Activated gamma-delta T cell treated with anti-CD3 and anti-CD28 coated beads, Interleukin-2, amount 50 U/mL, for 16 hours (primary cell): ENCODE measurements at regions not wholly inside any gene's neighbourhood (a gene's known extent, or its start where the extent isn't known, plus 50 kb on each side); places are given as distances from the start of the nearest gene placed in this dataset.
"Not testable (repeated sequence)": the region's sequence is repeated elsewhere in the genome, so short reads cannot be mapped to it uniquely, and the experiment has no call there.

Source experiments
- DNase-seq: peaks from one replicate; pipeline ENCODE4 v3.0.0-alpha.2; 2020; ENCODE audit warnings: low read depth

- DNase-seq, result not testable (repeated sequence)
Observed at GRCh38 chr14:37786114-37786625, 190.7 kb downstream of the TTC6 start.

GRCh38 chr14:37787879-37788494 lies 192.6 kb downstream of the TTC6 start:
- DNase-seq, result no peak

- no peak for DNase-seq
Observed at GRCh38 chr14:37791384-37792036, 196.1 kb downstream of the TTC6 start.

- no peak for DNase-seq
Observed at GRCh38 chr14:37792124-37792523, 196.7 kb downstream of the TTC6 start.

DNA sequence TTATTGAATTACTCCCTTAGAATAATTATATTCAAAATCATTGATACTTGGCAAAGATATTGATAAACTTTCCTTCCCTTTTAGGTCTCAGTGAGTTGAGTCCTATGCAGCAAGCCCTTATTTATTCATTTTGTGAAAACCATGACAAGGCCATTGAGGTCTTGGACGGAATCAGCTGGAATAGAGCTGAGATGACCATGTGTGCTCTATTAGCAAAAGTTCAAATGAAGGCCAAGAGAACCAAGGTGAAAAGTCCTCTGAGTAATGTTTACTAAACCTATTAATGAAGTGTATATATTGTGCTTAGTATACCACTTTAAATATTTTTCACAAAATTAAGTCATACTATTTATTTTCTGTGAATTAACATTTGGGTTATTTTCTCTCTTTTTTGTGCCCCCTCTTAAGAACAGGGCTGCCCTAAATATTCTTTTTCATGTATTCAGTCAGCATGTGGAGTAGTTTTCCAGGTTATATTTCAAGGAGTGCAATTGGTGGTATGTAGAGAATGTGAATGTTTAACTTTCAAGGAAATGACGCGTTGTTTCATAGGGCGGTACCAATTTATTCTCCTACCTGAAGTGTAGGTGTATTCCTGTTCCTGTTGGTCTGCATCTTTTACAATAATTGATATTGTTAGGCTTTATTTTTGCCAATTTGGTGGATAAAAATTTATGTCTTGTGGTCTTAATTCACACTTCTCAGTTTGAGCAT lies 201.4 kb downstream of the TTC6 start:
- DNase-seq, result no peak

DNA sequence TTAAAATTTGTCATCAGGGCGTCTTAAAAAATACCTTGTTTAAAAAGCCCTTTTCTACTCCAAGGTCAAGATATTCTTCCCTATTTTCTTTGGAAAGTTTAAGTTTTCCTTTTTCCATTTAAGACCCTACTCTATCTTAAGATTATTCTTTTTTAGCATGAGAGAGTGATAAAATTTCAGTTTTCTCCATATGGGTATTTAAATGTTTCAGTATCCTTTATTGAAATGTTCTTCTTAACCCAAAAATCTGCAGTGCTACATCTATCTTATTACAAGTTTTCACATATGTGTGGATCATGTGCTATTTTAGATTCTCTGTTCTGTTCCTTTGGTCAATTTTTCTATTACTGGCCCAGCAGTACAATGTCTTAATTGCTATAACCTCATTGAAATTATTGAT lies 202.2 kb downstream of the TTC6 start:
- no peak for DNase-seq

- no peak for DNase-seq
Observed at GRCh38 chr14:37807722-37808121, 212.3 kb downstream of the TTC6 start.

DNA sequence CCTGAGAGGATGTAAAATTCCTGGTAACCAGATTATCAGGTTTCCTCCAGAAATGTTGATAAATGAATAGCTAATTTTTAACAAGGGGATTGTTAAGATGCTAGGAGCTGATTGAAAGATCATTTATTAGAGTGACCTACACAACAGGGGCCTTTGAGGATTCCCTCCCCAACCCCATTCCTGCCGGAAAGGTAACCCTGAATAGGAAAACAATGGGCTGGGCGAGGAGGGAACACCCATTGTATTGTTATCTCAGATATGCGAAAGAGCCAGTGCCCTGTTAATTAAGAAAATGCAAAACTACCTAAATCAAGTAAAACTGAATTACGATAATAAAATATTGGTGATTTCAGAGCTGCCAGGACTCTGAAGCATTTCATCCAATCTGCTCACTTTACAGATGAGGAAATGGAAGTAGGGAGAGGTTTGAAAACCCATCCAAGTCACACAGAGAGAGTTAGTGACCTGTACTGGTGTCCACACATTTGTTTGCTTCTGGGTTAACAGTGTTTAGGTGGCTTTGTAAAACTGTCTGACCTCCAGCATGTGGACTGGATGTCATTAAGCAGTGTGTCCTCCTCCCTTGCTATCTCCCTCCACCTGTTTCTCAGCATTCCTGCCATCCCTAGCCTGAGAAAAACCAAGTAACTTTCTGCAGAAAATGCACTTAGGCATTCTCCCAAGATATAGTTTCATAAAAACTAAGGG lies 214.8 kb downstream of the TTC6 start:
- DNase-seq, result no peak

- DNase-seq, result no peak
Observed at GRCh38 chr14:37813732-37814131, 218.3 kb downstream of the TTC6 start.

DNA sequence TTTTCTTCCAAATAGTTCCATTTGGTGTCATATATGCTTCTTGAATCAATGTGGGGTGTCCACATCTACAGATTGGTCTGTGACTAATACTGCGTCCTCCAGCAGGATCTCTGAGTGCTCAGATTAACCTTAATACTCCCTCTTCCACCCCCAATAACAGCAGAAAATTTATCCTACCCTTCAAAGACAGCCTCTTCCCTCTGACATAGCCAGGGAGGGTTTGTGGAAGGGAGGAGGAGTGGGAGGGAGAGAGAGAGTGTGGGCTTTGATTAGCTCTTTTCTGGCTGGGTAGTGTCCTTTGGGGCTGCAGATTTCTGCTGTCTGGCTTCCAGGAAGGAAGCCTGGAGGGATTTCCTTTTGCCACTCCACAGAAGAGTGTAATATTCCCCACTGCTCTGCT lies 220.7 kb downstream of the TTC6 start:
- DNase-seq, result no peak

GRCh38 chr14:37816743-37817295 lies 221.4 kb downstream of the TTC6 start:
- no peak for DNase-seq

DNA sequence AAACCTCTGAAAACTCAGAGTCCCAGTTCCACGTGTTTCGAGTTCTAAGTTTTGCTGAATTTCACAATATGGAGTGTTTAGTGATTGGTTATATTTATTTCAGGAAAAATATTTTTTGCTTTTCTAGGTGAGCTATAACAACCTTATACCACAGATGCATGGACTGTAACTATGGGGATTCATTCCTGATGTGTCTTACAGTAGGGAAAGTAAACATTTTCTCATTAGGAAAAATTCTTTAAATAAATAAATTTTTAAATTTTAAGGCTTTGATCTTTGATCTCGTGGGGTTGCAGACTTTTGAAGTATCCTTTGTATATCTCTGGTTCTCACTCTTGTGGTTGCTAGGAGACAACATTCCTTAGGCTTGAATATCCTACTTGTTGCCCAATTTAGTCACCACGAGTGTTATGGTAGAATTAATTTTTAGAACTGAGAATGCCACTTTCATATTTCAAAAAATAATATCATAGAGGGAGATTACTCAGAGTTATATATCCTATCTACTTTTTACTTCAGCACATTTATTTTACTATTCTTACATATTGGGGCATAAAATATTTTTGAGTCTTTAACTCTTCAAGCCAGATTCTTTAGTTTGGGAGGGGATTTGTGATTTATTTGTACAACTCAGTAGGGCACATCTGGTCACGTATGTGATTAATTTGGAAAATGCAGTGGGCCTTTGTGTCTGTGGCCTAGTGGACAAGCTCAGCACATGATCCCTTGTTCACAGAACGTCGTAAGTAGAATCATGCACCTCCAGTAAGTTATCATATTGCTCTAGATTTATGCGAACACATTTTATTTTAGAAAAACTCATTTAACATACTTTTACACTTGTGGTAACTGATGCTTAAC lies 224.0 kb downstream of the TTC6 start:
- no peak for DNase-seq

DNA sequence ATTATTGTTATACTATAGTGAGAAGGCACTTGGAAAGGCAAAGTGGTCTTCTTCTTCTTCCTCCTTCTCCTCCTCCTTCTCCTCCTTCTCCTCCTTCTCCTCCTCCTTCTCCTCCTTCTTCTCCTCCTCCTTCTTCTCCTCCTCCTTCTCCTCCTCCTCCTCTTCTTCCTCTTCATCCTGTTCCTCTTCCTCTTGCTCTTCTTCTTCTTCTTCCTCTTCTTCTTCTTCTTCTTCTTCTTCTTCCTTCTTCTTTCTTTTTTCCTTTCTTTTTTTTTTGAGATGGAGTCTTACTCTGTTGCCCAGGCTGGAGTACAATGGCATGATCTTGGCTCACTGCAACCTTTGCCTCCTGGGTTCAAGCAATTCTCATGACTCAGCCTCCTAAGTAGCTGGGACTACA lies 225.4 kb downstream of the TTC6 start:
- DNase-seq, result not testable (repeated sequence)

DNA sequence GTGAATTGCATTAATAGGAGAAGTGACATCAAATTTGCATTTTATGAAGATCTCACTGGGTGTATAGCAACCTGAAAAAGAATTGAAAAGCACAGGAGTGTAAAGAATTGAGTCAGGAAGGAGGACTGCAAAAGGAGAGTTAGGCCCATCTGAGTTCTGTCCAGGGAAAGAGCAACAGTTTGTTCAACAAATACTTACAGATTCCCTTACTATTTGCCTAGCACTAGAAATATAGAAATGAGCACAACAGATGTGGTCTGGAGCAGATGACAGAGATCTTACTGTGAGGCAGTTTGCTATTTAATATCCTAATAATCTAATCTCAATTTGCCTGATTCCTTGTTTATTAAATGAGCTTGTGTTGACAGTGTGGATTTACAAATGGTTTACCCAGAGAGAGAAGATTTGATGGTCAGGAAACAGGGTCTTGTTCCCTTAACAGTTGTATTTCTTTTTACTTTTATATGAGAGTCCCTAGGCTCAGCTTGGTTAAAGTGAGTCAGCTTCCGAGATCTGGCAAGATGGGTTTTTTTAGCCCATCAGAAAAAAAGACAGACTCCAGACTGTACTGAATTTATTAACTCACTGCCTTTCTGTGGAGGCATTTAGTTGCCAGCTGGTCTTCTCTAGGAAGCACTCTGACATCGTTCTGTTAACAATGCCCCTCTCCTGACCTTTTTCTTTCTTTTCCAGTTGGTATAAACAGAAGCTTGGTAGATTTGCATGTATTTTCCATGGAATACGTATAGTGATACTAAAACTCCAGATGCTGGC lies 229.7 kb downstream of the TTC6 start:
- DNase-seq, result no peak

DNA sequence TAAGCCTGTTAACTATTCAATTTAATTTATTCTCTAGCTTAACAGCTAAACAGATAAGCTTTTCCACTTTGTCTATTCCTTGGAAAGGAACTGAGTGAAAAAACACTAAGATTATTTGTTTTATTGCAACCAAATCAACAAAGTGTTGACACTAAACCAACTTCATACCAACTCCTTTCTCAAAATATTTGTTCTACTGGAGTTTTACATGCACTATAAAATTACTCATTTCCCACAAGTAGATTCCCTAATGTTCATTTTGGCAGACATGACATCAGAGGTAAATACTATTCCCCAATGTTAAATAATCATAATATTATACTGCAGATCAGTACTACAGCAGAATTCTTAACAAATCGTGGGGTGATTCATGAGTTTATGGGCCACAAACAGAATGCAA lies 231.4 kb downstream of the TTC6 start:
- DNase-seq, result no peak

DNA sequence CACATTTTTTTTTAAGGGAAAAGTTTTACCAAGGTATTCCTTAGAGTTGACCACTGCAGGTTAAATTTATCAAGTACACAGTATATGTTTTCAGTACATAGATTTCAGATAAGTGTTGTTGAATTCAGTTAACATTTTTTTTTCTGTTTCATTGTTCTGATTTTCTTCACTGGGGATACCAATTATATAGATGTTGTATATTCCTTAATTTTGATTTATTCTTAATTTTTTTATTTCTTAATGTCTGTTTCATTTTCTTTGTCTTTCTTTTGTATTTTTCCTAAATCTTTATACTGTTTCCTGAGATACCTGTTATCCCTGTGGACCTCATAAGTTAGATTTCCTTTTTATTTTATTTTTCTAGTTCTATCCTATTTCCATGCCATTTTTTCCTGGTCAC lies 234.8 kb downstream of the TTC6 start:
- no peak for DNase-seq

- DNase-seq, result no peak
Observed at GRCh38 chr14:37834275-37834674, 238.8 kb downstream of the TTC6 start.

DNA sequence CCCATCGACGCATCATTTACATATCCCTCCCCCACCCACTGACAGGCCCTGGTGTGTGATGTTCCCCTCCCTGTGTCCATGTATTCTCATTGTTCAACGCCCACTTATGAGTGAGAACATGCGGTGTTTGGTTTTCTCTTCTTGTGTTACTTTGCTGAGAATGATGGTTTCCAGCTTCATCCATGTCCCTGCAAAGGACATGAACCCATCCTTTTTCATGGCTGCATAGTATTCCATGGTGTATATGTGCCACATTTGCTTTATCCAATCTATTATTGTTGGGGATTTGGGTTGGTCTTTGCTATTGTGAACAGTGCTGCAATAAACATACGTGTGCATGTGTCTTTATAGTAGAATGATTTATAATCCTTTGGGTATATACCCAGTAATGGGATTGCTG lies 243.3 kb downstream of the TTC6 start:
- DNase-seq, result not testable (repeated sequence)

DNA sequence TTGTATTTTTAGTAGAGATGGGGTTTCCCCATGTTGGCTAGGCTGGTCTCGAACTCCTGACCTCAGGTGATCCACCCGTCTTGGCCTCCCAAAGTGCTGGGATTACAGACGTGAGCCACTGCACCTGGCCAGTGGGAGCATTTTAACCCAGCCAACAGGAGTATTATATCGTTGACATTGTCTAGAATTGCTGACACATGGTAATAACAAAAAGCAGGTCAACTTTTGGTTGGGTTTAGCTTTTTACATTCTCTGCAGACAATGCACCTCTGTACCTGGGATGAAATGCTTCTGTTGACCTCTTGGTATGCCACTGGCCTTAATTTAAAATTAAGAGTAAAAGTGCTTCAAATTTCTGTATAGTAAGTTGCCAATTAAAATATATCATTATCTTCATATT lies 245.6 kb downstream of the TTC6 start:
- DNase-seq, result not testable (repeated sequence)

- DNase-seq, result no peak
Observed at GRCh38 chr14:37842106-37842505, 246.7 kb downstream of the TTC6 start.
